Smooth muscle cell (in vitro differentiated cells): ENCODE measurements at regions not wholly inside any gene's neighbourhood (a gene's known extent, or its start where the extent isn't known, plus 50 kb on each side); places are given as distances from the start of the nearest gene placed in this dataset.

Experiments
- DNase-seq: peaks from one replicate; lab custom pipeline; 2025; ENCODE audit not compliant: unreplicated experiment; lab: John Stamatoyannopoulos, UW
- H2AFZ ChIP-seq: fragments of 200-600 bp; sonication (generic); 2 replicates; pipeline ENCODE4 v1.6.0; 2016; ENCODE audit warnings: antibody characterized with exemption, low read depth, mild to moderate bottlenecking
- H3F3A ChIP-seq: fragments of 200-600 bp; sonication (generic); 2 replicates; pipeline ENCODE4 v1.6.0; 2017; ENCODE audit warnings: antibody characterized with exemption, low read depth
- H3K27ac ChIP-seq: fragments of 200-600 bp; sonication (generic); 2 replicates; pipeline ENCODE4 v1.5.1; 2016; ENCODE audit warnings: low read depth, mild to moderate bottlenecking
- H3K27me3 ChIP-seq: fragments of 200-600 bp; sonication (generic); 2 replicates; pipeline ENCODE4 v1.6.1; 2016; ENCODE audit warnings: low read depth, mild to moderate bottlenecking
- H3K36me3 ChIP-seq: fragments of 200-600 bp; sonication (generic); 2 replicates; pipeline ENCODE4 v1.5.1; 2016; ENCODE audit warnings: low read depth
- H3K4me1 ChIP-seq: fragments of 200-600 bp; sonication (generic); 2 replicates; pipeline ENCODE4 v1.5.1; 2016; ENCODE audit warnings: low read depth
- H3K4me2 ChIP-seq: fragments of 200-600 bp; sonication (generic); 2 replicates; pipeline ENCODE4 v1.6.0; 2016; ENCODE audit warnings: mild to moderate bottlenecking
- H3K4me3 ChIP-seq: fragments of 200-600 bp; sonication (generic); 2 replicates; pipeline ENCODE4 v1.5.1; 2016; ENCODE audit warnings: mild to moderate bottlenecking
- H3K79me2 ChIP-seq: fragments of 200-600 bp; sonication (generic); 2 replicates; pipeline ENCODE4 v1.6.0; 2016; ENCODE audit warnings: low read depth, mild to moderate bottlenecking
- H3K9ac ChIP-seq: fragments of 200-600 bp; sonication (generic); 2 replicates; pipeline ENCODE4 v1.6.0; 2016; ENCODE audit warnings: low read depth
- H3K9me3 ChIP-seq: fragments of 200-600 bp; sonication (generic); replicated peaks from 2 replicates; pipeline ENCODE4 v1.5.1; 2016; ENCODE audit warnings: low read depth
- H4K20me1 ChIP-seq: fragments of 200-600 bp; sonication (generic); 2 replicates; pipeline ENCODE4 v1.6.0; 2016; ENCODE audit warnings: low read depth
- WGBS: methylation state at CpG from one replicate; pipeline ENCODE4 v1.1.7; 2016; ENCODE audit warnings: low lambda C conversion rate; 5-methylcytosine and 5-hydroxymethylcytosine counted together
- TF ChIP-seq, protein P1 (sequence below): fragments of 200-600 bp; sonication (generic); IDR thresholded peaks from 2 replicates; pipeline ENCODE4 v1.5.1; 2017; ENCODE audit warnings: borderline replicate concordance, mild to moderate bottlenecking, antibody characterized with exemption; ENCODE audit not compliant: insufficient read depth, poor library complexity, severe bottlenecking

GRCh38 chr3:105233010-105233409 lies 133.7 kb upstream of the ALCAM start:
- no peaks in the 10 kb centered on the region for H3F3A ChIP-seq
- H3K4me3 ChIP-seq, result no peak overlapping the region
- H2AFZ ChIP-seq, result no peak overlapping the region
- H3K79me2 ChIP-seq, result no peaks in the 10 kb centered on the region
- no peaks in the 10 kb centered on the region for H3K4me1 ChIP-seq
- H3K36me3 ChIP-seq, result no peaks in the 10 kb centered on the region
- H3K9me3 ChIP-seq, result no peaks in the 10 kb centered on the region
- 100% methylated on average over 1 of the region's 1 CpG for WGBS
- TF ChIP-seq, protein P1, sequence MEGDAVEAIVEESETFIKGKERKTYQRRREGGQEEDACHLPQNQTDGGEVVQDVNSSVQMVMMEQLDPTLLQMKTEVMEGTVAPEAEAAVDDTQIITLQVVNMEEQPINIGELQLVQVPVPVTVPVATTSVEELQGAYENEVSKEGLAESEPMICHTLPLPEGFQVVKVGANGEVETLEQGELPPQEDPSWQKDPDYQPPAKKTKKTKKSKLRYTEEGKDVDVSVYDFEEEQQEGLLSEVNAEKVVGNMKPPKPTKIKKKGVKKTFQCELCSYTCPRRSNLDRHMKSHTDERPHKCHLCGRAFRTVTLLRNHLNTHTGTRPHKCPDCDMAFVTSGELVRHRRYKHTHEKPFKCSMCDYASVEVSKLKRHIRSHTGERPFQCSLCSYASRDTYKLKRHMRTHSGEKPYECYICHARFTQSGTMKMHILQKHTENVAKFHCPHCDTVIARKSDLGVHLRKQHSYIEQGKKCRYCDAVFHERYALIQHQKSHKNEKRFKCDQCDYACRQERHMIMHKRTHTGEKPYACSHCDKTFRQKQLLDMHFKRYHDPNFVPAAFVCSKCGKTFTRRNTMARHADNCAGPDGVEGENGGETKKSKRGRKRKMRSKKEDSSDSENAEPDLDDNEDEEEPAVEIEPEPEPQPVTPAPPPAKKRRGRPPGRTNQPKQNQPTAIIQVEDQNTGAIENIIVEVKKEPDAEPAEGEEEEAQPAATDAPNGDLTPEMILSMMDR, result no peak
- no peaks in the 10 kb centered on the region for H4K20me1 ChIP-seq
- no peak overlapping the region for H3K9ac ChIP-seq
- H3K4me2 ChIP-seq, result no peak overlapping the region
- H3K27me3 ChIP-seq, result no peaks in the 10 kb centered on the region
- H3K27ac ChIP-seq, result no peak overlapping the region
- no peak for DNase-seq

DNA sequence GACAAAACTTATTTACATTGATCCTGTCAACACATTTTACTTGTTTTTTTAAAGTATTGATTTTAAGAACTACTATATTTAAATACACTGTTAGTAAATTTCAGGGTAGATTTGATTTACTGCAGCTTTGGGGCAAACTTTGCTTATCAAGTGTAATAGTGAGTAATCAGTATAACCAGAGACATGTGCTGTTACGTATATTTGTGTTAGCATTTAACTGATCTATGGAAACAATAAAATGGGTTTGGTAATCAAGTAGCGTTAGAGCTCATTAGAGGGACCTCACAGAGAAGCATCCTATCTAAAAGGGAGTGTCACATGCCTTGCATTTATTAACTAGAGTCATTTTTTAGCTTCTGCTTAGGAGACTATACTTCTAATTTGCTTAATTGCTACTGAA lies 131.5 kb upstream of the ALCAM start:
- TF ChIP-seq, protein P1, result no peak
- no peaks in the 10 kb centered on the region for H4K20me1 ChIP-seq
- no peak overlapping the region for H3K27ac ChIP-seq
- WGBS, result 34% methylated on average over 2 of the region's 2 CpGs
- H2AFZ ChIP-seq, result no peak overlapping the region
- no peaks in the 10 kb centered on the region for H3K4me1 ChIP-seq
- H3K9ac ChIP-seq, result no peak overlapping the region
- H3K36me3 ChIP-seq, result no peaks in the 10 kb centered on the region
- H3K79me2 ChIP-seq, result no peaks in the 10 kb centered on the region
- no peak overlapping the region for H3K4me3 ChIP-seq
- H3K27me3 ChIP-seq, result no peaks in the 10 kb centered on the region
- H3F3A ChIP-seq, result no peaks in the 10 kb centered on the region
- DNase-seq, result no peak
- no peak overlapping the region for H3K4me2 ChIP-seq
- H3K9me3 ChIP-seq, result no peaks in the 10 kb centered on the region

DNA sequence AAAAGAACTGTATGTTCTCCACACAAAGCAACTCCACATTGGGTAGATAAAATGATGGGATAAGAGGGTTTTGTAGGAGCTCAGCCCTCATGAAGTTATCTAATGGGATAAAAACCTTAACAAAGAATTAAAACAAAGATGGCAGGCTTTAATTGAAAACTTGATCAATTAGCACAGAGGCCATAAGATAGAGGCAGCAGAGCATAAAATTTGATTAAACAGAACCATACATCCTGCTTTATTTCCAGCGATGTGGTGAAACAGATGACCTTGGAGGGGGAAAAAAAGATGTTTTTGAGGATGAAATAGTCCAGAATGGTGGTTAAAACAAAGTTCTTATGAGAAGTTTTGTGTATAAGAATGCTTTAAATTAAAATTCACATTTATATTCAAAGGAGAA lies 130.9 kb upstream of the ALCAM start:
- Histone ChIP-seq H3K79me2 (no peaks in the 10 kb centered on the region), H3K27ac (no peak overlapping the region), H3K4me2 (no peak overlapping the region), H3K4me3 (no peak overlapping the region), H3K27me3 (no peaks in the 10 kb centered on the region), H3F3A (no peaks in the 10 kb centered on the region), H4K20me1 (no peaks in the 10 kb centered on the region), H3K9ac (no peak overlapping the region), H3K36me3 (no peaks in the 10 kb centered on the region), H3K9me3 (no peaks in the 10 kb centered on the region), H3K4me1 (no peaks in the 10 kb centered on the region), H2AFZ (no peak overlapping the region)
- TF ChIP-seq, protein P1, result no peak
- no peak for DNase-seq
- WGBS, result 100% methylated on average over 1 of the region's 1 CpG

- no peaks in the 10 kb centered on the region for H3F3A ChIP-seq
- no peak overlapping the region for H3K4me3 ChIP-seq
- no peak overlapping the region for H3K4me2 ChIP-seq
- no peak overlapping the region for H2AFZ ChIP-seq
- H4K20me1 ChIP-seq, result no peaks in the 10 kb centered on the region
- no peak overlapping the region for H3K27ac ChIP-seq
- 73% methylated on average over 1 of the region's 1 CpG for WGBS
- H3K9me3 ChIP-seq, result no peaks in the 10 kb centered on the region
- no peak for DNase-seq
- H3K9ac ChIP-seq, result no peak overlapping the region
- TF ChIP-seq, protein P1, result no peak
- no peaks in the 10 kb centered on the region for H3K4me1 ChIP-seq
- H3K36me3 ChIP-seq, result no peaks in the 10 kb centered on the region
- no peaks in the 10 kb centered on the region for H3K27me3 ChIP-seq
- H3K79me2 ChIP-seq, result no peaks in the 10 kb centered on the region
Observed at GRCh38 chr3:105238367-105238766, 128.3 kb upstream of the ALCAM start.
